ENCODE measurements at regions not wholly inside any gene's neighbourhood (a gene's known extent, or its start where the extent isn't known, plus 50 kb on each side); places are given as distances from the start of the nearest gene placed in this dataset.

DNA sequence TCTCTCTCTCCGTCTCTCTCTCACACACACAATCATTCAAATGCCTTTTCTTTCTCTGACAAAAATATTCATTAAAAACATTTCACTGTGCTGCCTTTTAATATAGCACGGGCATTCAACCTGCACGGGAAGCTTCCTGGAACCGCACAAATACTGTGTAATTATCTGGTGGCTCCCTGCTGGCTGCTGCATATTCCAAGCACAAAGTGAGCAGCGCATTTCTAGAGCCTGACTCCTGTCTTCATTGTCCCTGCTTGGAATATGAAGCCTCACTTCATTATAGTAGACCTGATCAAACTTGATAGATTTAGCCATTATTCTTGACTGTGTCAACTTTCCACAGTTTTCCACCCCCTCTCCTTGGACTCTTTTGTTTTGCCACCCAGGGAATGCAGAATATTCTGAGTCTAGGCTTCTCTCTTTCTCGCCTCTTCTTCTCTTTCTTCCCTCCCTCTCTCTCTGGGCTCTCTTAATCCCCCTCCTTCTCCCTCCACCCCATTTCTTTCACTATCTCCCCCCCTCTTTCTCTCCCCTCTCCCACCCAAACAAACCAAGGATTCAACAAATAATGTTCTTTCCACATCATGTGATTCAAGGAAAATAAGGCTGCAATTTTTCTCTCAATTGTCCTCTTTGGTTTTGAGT, 672.1 kb upstream of the FANCL start:
- no peaks in the 10 kb centered on the region for H3K27me3 ChIP-seq (replicated peaks in 1 of 4; ENCODE audit: control extremely low read depth in 1 of 4, control insufficient read depth in 3 of 4, insufficient read depth in 4 of 4, low read length in 3 of 4)
- H3K9me3 Mint-ChIP-seq (ENCODE audit: insufficient read depth), result no peaks in the 10 kb centered on the region
- DNase-seq (no peak), ATAC-seq (ENCODE audit: low read depth) (no peak)
- H3K27me3 Mint-ChIP-seq, result no peaks in the 10 kb centered on the region
- H3K36me3 ChIP-seq (replicated peaks in 1 of 2; ENCODE audit: control extremely low read depth in 1 of 2, control insufficient read depth in 1 of 2, extremely low read depth in 1 of 2, insufficient read depth in 2 of 2, low read length in 1 of 2), result no peaks in the 10 kb centered on the region
- no peak overlapping the region for H3K4me2 ChIP-seq (replicated peaks; ENCODE audit: low read depth, low read length, poor library complexity, severe bottlenecking)
- no peak overlapping the region for H3K27ac ChIP-seq (ENCODE audit: low read length in 2 of 2)
- intact Hi-C loops (cut with micrococcal nuclease), result no loop called here
- ChIA-PET CTCF (no interaction called here), POLR2A (no interaction called here)
- H3K9me3 ChIP-seq (ENCODE audit: control extremely low read depth in 1 of 3, control insufficient read depth in 2 of 3, insufficient read depth in 1 of 3, low read length in 2 of 3), result no peaks in the 10 kb centered on the region
- WGBS (ENCODE audit: insufficient coverage), result 97% methylated on average over 6 of the region's 6 CpGs
- no peak overlapping the region for H3K9ac ChIP-seq (ENCODE audit: low read length)
- no peak overlapping the region for H3K4me3 Mint-ChIP-seq
- no peak for TF ChIP-seq EZH2 (IDR thresholded peaks at IDR 0.05; ENCODE audit: borderline replicate concordance, insufficient read depth, low read depth, low read length, poor library complexity, severe bottlenecking)
- TF ChIP-seq, protein P1, sequence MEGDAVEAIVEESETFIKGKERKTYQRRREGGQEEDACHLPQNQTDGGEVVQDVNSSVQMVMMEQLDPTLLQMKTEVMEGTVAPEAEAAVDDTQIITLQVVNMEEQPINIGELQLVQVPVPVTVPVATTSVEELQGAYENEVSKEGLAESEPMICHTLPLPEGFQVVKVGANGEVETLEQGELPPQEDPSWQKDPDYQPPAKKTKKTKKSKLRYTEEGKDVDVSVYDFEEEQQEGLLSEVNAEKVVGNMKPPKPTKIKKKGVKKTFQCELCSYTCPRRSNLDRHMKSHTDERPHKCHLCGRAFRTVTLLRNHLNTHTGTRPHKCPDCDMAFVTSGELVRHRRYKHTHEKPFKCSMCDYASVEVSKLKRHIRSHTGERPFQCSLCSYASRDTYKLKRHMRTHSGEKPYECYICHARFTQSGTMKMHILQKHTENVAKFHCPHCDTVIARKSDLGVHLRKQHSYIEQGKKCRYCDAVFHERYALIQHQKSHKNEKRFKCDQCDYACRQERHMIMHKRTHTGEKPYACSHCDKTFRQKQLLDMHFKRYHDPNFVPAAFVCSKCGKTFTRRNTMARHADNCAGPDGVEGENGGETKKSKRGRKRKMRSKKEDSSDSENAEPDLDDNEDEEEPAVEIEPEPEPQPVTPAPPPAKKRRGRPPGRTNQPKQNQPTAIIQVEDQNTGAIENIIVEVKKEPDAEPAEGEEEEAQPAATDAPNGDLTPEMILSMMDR (IDR thresholded peaks at IDR 0.05), result no peak
- H3K79me2 ChIP-seq (ENCODE audit: control insufficient read depth, insufficient read depth, low read length), result no peaks in the 10 kb centered on the region
- no peak overlapping the region for H2AFZ ChIP-seq (ENCODE audit: insufficient read depth, low read depth, low read length, poor library complexity, severe bottlenecking)
- H4K20me1 ChIP-seq (ENCODE audit: control insufficient read depth, insufficient read depth, low read length, poor library complexity, severe bottlenecking), result no peaks in the 10 kb centered on the region
- H3K4me1 ChIP-seq (ENCODE audit: control insufficient read depth in 2 of 2, insufficient read depth in 2 of 2, low read length in 2 of 2), result no peaks in the 10 kb centered on the region
- no peak overlapping the region for H3K4me3 ChIP-seq (ENCODE audit: control extremely low read depth in 1 of 5, extremely low read depth in 1 of 5, insufficient read depth in 1 of 5, low read depth in 2 of 5, low read length in 4 of 5)
- H3K4me1 Mint-ChIP-seq, result no peaks in the 10 kb centered on the region
- no peak overlapping the region for H3K27ac Mint-ChIP-seq

DNA sequence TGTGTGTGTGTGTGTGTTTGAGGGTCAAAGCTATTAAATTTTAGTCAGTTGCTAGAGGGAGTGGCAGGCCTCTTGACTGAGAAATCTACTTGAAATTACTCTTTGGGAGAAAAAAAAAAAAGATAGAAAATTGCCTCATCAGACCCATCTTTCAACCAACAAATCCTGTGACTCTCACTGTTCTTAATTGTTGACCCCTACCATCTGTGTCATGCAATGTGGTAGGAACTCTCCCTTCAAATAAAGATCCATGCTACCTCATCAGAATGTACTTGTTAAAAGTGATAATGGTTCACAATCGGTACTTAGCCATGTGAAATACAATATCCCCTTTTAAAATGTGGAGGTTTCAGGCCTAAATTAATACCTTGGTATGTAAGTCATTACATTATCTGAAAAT, 670.8 kb upstream of the FANCL start:
- Histone ChIP-seq H3K4me2 (replicated peaks; ENCODE audit: low read depth, low read length, poor library complexity, severe bottlenecking) (no peak overlapping the region), H3K9me3 (ENCODE audit: control extremely low read depth in 1 of 3, control insufficient read depth in 2 of 3, insufficient read depth in 1 of 3, low read length in 2 of 3) (no peaks in the 10 kb centered on the region), H3K27me3 (replicated peaks in 1 of 4; ENCODE audit: control extremely low read depth in 1 of 4, control insufficient read depth in 3 of 4, insufficient read depth in 4 of 4, low read length in 3 of 4) (no peaks in the 10 kb centered on the region), H4K20me1 (ENCODE audit: control insufficient read depth, insufficient read depth, low read length, poor library complexity, severe bottlenecking) (no peaks in the 10 kb centered on the region), H3K36me3 (replicated peaks in 1 of 2; ENCODE audit: control extremely low read depth in 1 of 2, control insufficient read depth in 1 of 2, extremely low read depth in 1 of 2, insufficient read depth in 2 of 2, low read length in 1 of 2) (no peaks in the 10 kb centered on the region), H2AFZ (ENCODE audit: insufficient read depth, low read depth, low read length, poor library complexity, severe bottlenecking) (no peak overlapping the region), H3K4me1 (ENCODE audit: control insufficient read depth in 2 of 2, insufficient read depth in 2 of 2, low read length in 2 of 2) (no peaks in the 10 kb centered on the region), H3K4me3 (ENCODE audit: control extremely low read depth in 1 of 5, extremely low read depth in 1 of 5, insufficient read depth in 1 of 5, low read depth in 2 of 5, low read length in 4 of 5) (no peak overlapping the region), H3K79me2 (ENCODE audit: control insufficient read depth, insufficient read depth, low read length) (no peaks in the 10 kb centered on the region), H3K9ac (ENCODE audit: low read length) (no peak overlapping the region), H3K27ac (ENCODE audit: low read length in 2 of 2) (no peak overlapping the region)
- ATAC-seq (ENCODE audit: low read depth) (no peak), DNase-seq (no peak)
- intact Hi-C loops (cut with micrococcal nuclease), result no loop called here
- WGBS (ENCODE audit: insufficient coverage), result no CpG with 5 or more reads among the region's 1 CpG
- H3K9me3 Mint-ChIP-seq (ENCODE audit: insufficient read depth), result no peaks in the 10 kb centered on the region
- H3K27ac Mint-ChIP-seq, result no peak overlapping the region
- TF ChIP-seq, protein P1 (IDR thresholded peaks at IDR 0.05), result no peak
- no peak for TF ChIP-seq EZH2 (IDR thresholded peaks at IDR 0.05; ENCODE audit: borderline replicate concordance, insufficient read depth, low read depth, low read length, poor library complexity, severe bottlenecking)
- no peaks in the 10 kb centered on the region for H3K4me1 Mint-ChIP-seq
- no peak overlapping the region for H3K4me3 Mint-ChIP-seq
- ChIA-PET CTCF (no interaction called here), POLR2A (no interaction called here)
- H3K27me3 Mint-ChIP-seq, result no peaks in the 10 kb centered on the region
